ENCODE measurements at regions not wholly inside any gene's neighbourhood (a gene's known extent, or its start where the extent isn't known, plus 50 kb on each side); places are given as distances from the start of the nearest gene placed in this dataset.

GRCh38 chr17:69643686-69644085, 229.2 kb downstream of the MAP2K6 start:
- no peak overlapping the region for H3K4me3 ChIP-seq (ENCODE audit: low read depth, low read length)
- no peak overlapping the region for H3K27ac ChIP-seq
- no peaks in the 10 kb centered on the region for H3K36me3 ChIP-seq (ENCODE audit: control insufficient read depth, insufficient read depth, low read length)
- no peak overlapping the region for H2AFZ ChIP-seq
- no peaks in the 10 kb centered on the region for H3K4me1 ChIP-seq
- no peaks in the 10 kb centered on the region for H3K79me2 ChIP-seq
- no peaks in the 10 kb centered on the region for H3K27me3 ChIP-seq (ENCODE audit: control insufficient read depth, insufficient read depth, low read length)
- no peak overlapping the region for H3K4me2 ChIP-seq (ENCODE audit: low read length)
- no peak overlapping the region for H3K9ac ChIP-seq
- H3K9me3 ChIP-seq (ENCODE audit: control insufficient read depth, low read length): no peaks in the 10 kb centered on the region
- TF ChIP-seq CTCF (IDR thresholded peaks at IDR 0.05): no peak

- Histone ChIP-seq H3K27me3 (ENCODE audit: control insufficient read depth, insufficient read depth, low read length) (no peaks in the 10 kb centered on the region), H3K9me3 (ENCODE audit: control insufficient read depth, low read length) (no peaks in the 10 kb centered on the region), H3K4me1 (no peaks in the 10 kb centered on the region), H3K36me3 (ENCODE audit: control insufficient read depth, insufficient read depth, low read length) (no peaks in the 10 kb centered on the region), H3K4me2 (ENCODE audit: low read length) (no peak overlapping the region), H3K79me2 (no peaks in the 10 kb centered on the region), H2AFZ (no peak overlapping the region), H3K27ac (no peak overlapping the region), H3K9ac (no peak overlapping the region), H3K4me3 (ENCODE audit: low read depth, low read length) (no peak overlapping the region)
- TF ChIP-seq CTCF (IDR thresholded peaks at IDR 0.05): no peak
These were observed 232.2 kb downstream of the MAP2K6 start for GRCh38 chr17:69646729-69647128.

GRCh38 chr17:69650881-69651280, 236.4 kb downstream of the MAP2K6 start:
- Histone ChIP-seq H2AFZ (no peak overlapping the region), H3K4me1 (no peaks in the 10 kb centered on the region), H3K79me2 (no peaks in the 10 kb centered on the region), H3K36me3 (ENCODE audit: control insufficient read depth, insufficient read depth, low read length) (no peaks in the 10 kb centered on the region), H3K4me2 (ENCODE audit: low read length) (no peak overlapping the region), H3K4me3 (ENCODE audit: low read depth, low read length) (no peak overlapping the region), H3K9me3 (ENCODE audit: control insufficient read depth, low read length) (no peaks in the 10 kb centered on the region), H3K9ac (no peak overlapping the region), H3K27ac (no peak overlapping the region), H3K27me3 (ENCODE audit: control insufficient read depth, insufficient read depth, low read length) (no peaks in the 10 kb centered on the region)
- TF ChIP-seq CTCF (IDR thresholded peaks at IDR 0.05): no peak

DNA sequence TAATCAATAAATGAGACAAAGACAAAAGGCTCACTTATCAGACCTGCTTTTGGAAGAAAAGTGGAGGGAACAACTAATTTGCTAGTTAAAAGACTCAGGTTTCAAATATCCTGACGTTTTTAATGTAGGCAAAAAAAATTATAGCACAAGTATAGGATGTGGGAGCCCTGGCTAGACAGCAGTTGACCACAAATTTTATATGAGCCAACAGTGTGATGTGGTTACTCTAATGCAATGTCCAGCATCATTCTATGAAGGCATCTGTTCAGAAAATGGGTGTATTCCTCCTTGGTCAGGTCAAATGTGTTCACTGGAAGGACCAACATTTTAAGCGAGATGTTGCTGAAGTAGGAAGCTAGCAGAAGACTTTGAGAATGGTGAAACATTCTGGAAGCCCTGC, 237.4 kb downstream of the MAP2K6 start:
- TF ChIP-seq CTCF (IDR thresholded peaks at IDR 0.05): no peak
- no peaks in the 10 kb centered on the region for H3K36me3 ChIP-seq (ENCODE audit: control insufficient read depth, insufficient read depth, low read length)
- H3K4me1 ChIP-seq: no peaks in the 10 kb centered on the region
- no peak overlapping the region for H3K4me2 ChIP-seq (ENCODE audit: low read length)
- no peak overlapping the region for H3K27ac ChIP-seq
- H3K27me3 ChIP-seq (ENCODE audit: control insufficient read depth, insufficient read depth, low read length): no peaks in the 10 kb centered on the region
- H2AFZ ChIP-seq: no peak overlapping the region
- H3K4me3 ChIP-seq (ENCODE audit: low read depth, low read length): no peak overlapping the region
- no peaks in the 10 kb centered on the region for H3K79me2 ChIP-seq
- no peaks in the 10 kb centered on the region for H3K9me3 ChIP-seq (ENCODE audit: control insufficient read depth, low read length)
- H3K9ac ChIP-seq: no peak overlapping the region

GRCh38 chr17:69654981-69655855, 240.7 kb downstream of the MAP2K6 start:
- Histone ChIP-seq H3K27me3 (ENCODE audit: control insufficient read depth, insufficient read depth, low read length) (no peaks in the 10 kb centered on the region), H3K4me3 (ENCODE audit: low read depth, low read length) (no peak overlapping the region), H3K36me3 (ENCODE audit: control insufficient read depth, insufficient read depth, low read length) (no peaks in the 10 kb centered on the region), H3K4me1 (no peaks in the 10 kb centered on the region), H3K27ac (no peak overlapping the region), H3K9me3 (ENCODE audit: control insufficient read depth, low read length) (no peaks in the 10 kb centered on the region), H3K79me2 (no peaks in the 10 kb centered on the region), H3K4me2 (ENCODE audit: low read length) (no peak overlapping the region), H2AFZ (no peak overlapping the region), H3K9ac (no peak overlapping the region)
- TF ChIP-seq CTCF (IDR thresholded peaks at IDR 0.05): no peak
